Inflammatory macrophage (primary cell): ENCODE measurements at regions not wholly inside any gene's neighbourhood (a gene's known extent, or its start where the extent isn't known, plus 50 kb on each side); places are given as distances from the start of the nearest gene placed in this dataset.

ENCODE experiments used
- DNase-seq, 2 donors: peaks; one replicate each; pipeline ENCODE4 v3.0.0-alpha.2; 2020 to 2022

DNA sequence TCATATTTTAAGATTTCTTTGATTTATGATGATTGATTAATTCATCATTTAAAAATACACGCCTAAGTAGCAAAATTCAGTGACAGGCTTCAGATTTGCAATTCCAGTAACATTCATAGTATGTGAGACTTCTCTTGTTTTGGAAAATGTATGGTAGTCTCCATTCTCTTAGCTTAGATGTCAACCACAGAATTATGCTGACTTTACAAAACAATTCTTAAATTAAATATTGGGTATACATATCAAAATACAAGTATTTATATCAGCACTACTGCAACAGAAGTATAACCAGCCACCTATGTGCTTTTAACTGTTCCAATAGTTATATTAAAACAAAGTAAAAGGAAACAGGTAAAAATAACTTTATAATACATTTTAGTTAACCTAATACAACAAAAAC lies 1328.6 kb upstream of the ADGRL2 start:
- DNase-seq: no peak

DNA sequence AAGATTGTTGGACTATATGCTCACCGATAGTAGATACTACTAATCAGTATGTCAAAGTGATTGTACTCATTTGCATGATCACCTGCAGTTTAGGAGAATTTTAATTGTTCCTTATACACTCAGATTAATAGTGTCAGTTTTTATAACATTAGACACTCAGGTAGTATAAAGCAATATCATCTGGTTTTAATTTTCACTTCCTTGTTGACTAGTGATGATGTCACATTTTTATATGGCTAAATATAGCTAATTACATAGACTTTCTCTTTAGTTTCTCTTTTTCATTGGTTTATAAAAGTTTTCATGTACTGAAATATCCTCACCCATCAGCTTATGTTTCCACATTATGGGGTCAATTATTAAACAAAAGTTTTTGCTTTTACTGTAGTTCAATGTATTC lies 1332.4 kb upstream of the ADGRL2 start:
- no peak for DNase-seq

DNA sequence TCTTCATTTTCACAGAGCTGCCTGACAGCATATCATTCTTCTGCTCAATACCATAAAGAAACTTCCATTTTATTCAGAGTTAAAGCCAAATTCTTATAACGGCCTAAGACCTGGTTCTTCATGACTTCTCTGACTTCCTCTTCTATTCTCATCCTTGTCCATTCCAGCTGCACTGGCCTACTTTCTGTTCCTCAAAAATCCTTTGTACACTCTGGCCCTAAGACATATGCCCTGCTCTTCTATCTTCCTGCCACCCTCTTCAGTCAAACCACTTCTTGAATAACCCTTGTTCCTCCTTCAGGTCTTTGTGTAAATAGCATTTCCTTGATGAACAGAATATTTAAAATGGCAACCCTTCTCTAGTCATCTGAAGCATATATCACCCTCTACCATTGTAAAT lies 1338.7 kb upstream of the ADGRL2 start:
- DNase-seq: no peak

DNA sequence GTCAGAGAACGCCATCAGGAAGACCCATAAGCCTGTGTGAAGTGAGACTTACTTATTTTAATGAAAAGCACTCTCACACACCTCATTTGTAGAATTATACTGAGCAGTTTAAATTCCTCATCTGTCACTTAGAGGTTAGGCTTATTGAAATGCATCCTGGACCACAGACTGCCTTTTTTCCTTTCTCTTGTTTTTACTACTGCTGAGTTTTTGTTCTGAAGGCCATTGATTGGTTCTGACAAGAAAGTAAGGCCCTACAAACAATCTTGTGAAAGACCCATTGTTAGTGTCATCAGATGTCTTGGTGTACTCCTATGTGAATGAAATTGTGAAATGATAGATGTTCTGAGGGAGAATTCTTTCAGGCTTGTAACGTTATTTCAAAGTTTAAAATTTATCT lies 1343.3 kb upstream of the ADGRL2 start:
- no peak for DNase-seq

- DNase-seq: no peak
Measured at GRCh38 chr1:80453775-80454174, 1347.0 kb upstream of the ADGRL2 start.

DNA sequence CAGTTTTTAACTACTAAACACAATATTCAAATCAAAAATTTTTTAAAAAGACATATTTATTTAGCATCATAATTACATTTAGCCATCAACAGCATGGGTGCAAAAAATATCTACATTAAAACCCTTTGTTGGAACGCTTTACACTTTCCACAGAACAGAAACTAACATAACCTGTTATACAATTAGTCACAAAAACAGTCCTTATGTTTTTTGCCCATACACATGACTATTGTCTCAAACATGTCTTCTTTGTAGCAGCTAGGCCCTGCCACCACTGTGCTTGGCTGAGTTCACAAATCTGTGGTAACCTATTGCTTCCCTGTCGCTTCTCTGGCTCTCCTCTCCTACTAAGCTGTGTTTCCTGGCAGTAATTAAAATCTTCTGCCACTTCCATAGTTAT lies 1350.0 kb upstream of the ADGRL2 start:
- DNase-seq: no peak

- DNase-seq: no peak
Measured at GRCh38 chr1:80448081-80448480, 1352.7 kb upstream of the ADGRL2 start.

GRCh38 chr1:80447526-80447925 lies 1353.2 kb upstream of the ADGRL2 start:
- no peak for DNase-seq

GRCh38 chr1:80445033-80445432 lies 1355.7 kb upstream of the ADGRL2 start:
- no peak for DNase-seq

DNA sequence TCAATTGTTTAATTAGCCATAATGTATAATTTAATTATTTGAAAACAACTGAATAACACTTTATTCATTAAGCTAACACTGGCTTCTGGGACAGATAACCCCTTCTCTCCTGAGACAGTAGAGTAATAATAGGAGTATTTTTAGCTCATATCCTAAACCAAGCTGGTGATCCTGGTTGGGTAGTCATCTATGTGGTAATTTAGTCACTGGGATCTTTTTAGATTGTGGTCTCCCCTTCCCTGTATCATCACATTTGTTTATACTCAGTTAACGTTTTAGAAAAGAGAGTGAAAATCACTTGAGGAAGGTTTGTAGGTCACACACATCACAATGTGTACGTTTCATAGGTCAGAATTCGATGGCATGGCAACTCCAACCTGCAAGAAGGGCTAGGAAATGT lies 1356.6 kb upstream of the ADGRL2 start:
- DNase-seq: no peak

DNA sequence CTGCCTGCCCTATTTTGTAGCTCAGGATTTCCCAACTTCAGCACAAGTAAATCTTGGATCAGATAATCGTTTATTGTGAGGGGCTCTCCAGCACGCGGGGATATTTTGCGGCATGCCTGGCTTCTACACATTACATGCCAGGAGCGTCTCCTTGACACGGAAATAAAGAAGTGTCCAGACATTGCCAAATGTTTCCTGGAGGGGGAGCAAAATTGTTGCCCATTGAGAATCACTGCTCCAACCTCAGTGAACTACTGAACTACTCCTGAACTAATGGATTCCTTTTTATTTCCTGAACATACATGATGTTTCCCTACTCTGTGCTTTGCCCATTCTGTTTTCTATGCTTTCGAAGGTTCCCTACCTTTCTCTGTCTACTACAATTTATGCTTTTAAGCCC lies 1359.1 kb upstream of the ADGRL2 start:
- DNase-seq: no peak

DNA sequence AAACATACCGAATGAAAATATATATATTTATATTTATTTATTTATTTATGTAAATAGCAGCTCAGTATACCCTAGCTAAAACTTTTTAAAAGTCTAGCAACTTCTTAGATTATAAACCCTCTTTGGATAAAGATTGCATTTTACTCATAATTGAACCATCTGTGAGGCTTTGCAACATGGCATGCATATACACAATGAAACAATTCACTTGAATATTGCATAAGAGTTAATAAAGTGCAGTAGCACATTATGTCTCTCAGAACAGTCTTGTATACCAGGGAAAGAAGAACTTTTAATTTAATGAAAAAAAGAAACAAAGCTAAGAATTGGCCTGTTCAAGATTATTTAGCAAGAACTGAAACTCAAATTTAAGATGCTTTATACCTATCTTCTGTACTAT lies 1363.9 kb upstream of the ADGRL2 start:
- no peak for DNase-seq

- DNase-seq: no peak
Measured at GRCh38 chr1:80427881-80428280, 1372.9 kb upstream of the ADGRL2 start.

- DNase-seq: no peak
Measured at GRCh38 chr1:80424249-80424648, 1376.5 kb upstream of the ADGRL2 start.

DNA sequence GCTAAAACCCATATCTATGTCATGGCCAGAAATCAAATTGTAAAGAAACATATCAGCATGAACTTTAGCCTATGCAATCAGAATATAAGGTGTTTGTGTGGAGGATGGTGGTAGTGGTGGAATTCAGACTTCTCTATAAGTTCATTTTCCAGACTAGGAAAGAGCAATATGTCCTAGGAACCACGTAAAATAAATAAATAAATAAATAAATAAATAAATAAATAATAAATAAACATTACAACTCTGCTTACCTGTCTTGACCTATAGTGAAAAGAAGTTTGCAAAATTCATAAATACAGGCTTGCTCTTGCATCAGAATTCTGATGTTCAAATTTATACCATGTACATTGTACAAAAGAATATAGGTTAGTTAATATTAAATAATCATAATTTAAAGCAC lies 1382.6 kb upstream of the ADGRL2 start:
- DNase-seq: no peak

DNA sequence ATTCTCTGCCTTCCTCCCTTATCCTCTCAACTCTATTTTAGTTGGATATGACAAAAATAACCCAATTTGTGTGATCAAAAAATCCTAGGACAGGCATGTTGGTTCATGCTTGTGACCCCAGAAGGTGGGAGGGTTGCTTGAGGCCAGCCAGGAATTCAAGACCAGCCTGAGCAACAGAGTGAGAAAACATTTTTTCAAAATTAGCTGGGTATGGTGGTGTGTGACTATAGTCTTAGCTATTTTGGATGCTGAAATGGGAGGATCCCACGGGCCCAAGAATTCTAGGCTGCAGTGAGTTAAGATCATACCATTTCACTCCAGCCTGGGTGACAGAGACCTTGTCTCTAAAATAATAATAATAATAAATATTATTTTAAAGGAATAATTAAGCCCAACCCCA lies 1383.1 kb upstream of the ADGRL2 start:
- no peak for DNase-seq

DNA sequence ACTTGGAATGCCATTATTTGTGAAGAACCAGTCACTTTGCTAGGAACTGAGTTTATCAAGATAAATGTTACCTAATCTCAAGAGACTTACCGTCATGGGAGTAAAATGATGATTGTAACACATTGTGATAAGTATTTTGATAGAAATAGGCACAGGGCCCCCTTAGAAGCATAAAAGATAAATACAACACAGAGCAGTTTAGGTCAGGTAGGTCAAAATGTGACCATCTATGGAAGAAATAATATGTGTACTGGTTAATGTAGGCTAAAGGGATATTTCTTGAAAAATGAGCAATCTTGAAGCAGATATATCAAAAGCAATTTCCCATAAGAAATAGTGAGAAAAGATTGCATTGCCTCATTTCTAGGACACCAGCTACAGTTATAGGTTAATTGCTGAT lies 1386.8 kb upstream of the ADGRL2 start:
- DNase-seq: no peak

GRCh38 chr1:80410233-80410632 lies 1390.5 kb upstream of the ADGRL2 start:
- no peak for DNase-seq

DNA sequence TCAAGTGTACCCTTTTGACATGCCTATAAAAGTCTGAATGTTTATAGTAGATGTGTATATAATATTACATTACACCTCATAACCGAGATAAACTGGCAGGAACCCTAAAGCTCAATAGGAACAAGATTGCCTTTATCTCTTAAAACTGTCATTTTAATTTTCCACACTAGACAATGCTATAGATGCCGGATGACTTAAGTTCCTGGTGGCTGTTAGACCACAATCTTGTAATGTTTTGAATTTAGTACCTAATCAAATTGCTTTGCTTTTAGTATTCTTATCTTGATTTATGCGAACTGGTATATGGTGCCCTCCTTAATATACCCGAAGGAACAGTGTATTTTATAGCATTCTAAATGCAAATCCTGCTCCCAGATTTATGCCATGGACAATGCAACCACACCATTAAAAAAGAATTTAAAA lies 1397.0 kb upstream of the ADGRL4 start:
- DNase-seq: no peak

DNA sequence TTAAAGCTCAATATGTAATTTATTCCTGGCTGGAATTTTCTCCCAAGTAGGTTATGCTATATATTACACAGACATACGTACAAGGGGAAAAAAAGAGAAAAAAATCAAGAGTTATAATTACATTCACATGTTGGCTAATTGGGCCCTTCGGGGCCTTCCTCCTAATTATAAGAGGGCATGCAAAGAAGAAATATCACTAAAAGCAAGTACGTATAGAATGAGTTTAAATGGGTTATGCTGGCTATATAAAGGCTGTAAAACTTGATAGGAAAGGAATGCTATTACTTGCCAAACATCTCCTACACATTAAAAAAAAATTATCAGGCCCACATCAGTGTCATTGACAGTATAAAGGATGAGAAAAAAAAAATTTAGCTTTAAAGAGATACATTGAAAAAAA lies 1396.1 kb upstream of the ADGRL4 start:
- DNase-seq: no peak

GRCh38 chr1:80401757-80402156 lies 1395.2 kb upstream of the ADGRL4 start:
- DNase-seq: no peak

DNA sequence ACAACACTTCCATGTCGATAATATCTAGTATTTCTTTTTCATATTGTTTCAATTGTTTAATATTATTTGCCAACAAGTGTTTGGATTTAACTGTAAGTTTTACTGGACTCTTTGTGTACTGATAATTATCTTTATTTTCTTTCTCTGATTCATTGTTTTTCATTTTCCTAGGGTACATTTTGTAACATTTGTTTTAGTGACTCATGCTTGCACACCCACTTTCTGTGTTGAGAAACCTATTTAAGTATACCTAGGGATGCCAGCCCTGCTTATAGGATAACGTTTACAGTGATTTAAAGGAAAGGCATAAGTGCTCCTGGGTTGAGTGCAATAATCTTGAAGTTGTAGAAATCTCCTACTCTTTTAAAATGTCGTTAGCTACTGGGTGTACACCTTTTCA lies 1386.0 kb upstream of the ADGRL4 start:
- no peak for DNase-seq

DNA sequence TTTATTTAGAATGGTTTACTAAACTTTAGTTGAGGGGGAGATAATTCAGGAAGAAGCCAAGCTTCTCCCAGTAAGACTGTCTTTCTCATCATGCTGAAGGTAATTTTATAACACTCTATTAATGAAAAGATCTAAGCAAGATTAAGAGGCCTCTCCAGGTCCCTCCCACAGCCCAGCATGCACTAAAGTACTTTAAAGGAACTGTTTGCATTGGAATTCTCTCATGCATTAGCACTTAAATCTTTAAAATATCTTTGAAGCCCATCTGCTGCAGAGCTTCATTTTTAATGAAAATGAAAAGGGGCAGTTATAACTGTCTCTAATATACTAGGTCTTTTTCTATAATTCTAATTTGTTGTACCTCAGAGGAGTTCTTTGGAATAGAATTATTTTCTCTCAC lies 1379.1 kb upstream of the ADGRL4 start:
- no peak for DNase-seq

DNA sequence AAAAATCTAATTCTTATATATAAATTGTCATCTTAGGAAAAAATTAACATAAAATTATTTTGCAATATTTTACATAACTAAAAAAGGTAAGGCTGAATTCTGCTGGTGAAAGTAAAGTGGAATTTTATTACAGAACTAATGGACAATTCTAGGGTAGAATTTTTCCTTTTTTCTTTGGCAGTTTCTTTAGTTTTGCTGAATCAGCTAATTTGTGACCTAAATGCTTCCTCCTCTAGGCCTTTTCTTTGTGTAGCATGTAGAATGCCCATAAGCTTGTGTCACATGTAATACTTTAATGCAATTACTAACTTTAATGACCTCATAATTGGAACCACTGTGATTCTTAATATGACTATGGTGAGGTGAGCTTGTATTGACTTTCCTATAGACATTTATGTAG lies 1378.4 kb upstream of the ADGRL4 start:
- no peak for DNase-seq

- no peak for DNase-seq
Measured at GRCh38 chr1:80384083-80384830, 1377.7 kb upstream of the ADGRL4 start.
